ENCODE measurements at regions not wholly inside any gene's neighbourhood (a gene's known extent, or its start where the extent isn't known, plus 50 kb on each side); places are given as distances from the start of the nearest gene placed in this dataset.

DNA sequence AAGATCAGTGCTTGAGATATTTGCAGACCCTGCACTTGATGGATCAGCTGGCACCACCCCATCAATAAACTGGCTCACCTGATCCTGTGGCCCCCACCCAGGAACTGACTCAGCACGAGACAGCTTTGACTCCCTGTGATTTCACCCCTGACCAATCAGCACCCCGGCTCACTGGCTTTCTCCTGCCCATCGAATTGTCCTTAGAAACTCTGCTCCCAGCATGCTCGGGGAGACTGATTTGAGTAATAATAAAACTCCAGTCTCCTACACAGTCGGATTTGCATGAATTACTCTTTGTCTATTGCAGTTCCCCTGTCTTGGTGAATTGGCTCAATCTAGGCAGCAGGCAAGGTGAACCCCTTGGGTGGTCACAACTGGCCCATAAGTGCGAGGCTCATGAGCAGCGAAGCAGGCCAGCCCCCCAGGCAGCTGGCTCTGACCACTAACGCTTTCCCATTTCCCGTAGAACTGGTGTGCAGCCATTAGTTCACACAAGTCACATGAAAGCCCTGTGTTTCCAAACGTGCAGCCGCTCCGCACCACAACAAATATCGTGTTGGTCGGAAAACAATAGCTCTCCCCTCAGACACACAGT, 79.6 kb downstream of the RSPH3 start:
- DNase-seq (ENCODE audit: low spot score), result no peak
- in situ Hi-C loops (cut with MboI; ENCODE audit: low sequenced_read_pairs, unreplicated experiment), result no loop called here
- TF ChIP-seq, protein P1, sequence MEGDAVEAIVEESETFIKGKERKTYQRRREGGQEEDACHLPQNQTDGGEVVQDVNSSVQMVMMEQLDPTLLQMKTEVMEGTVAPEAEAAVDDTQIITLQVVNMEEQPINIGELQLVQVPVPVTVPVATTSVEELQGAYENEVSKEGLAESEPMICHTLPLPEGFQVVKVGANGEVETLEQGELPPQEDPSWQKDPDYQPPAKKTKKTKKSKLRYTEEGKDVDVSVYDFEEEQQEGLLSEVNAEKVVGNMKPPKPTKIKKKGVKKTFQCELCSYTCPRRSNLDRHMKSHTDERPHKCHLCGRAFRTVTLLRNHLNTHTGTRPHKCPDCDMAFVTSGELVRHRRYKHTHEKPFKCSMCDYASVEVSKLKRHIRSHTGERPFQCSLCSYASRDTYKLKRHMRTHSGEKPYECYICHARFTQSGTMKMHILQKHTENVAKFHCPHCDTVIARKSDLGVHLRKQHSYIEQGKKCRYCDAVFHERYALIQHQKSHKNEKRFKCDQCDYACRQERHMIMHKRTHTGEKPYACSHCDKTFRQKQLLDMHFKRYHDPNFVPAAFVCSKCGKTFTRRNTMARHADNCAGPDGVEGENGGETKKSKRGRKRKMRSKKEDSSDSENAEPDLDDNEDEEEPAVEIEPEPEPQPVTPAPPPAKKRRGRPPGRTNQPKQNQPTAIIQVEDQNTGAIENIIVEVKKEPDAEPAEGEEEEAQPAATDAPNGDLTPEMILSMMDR (IDR thresholded peaks at IDR 0.05; ENCODE audit: borderline replicate concordance, control extremely low read depth, extremely low read depth, insufficient read depth, missing control alignments), result no peak

DNA sequence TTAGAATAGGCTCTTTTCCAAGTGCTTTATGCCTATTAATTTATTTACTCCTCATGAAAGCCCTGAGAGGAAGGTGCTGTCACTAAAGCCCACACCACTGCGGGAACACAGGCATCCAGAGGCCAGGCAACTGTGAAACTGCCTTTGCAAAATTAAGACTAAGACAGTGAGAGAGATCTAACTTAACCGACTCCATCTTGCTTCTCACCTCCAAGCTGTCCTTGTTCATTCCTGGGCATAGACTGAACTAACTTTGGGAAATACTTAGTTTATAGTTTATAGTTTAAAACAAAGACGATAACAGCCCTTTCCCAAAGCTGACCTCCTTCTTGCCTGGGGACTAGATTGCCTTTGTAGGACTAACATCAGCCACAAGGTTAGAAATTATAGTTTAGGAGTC, 80.1 kb downstream of the RSPH3 start:
- in situ Hi-C loops (cut with MboI; ENCODE audit: low sequenced_read_pairs, unreplicated experiment), result no loop called here
- TF ChIP-seq, protein P1 (IDR thresholded peaks at IDR 0.05; ENCODE audit: borderline replicate concordance, control extremely low read depth, extremely low read depth, insufficient read depth, missing control alignments), result no peak
- no peak for DNase-seq (ENCODE audit: low spot score)

DNA sequence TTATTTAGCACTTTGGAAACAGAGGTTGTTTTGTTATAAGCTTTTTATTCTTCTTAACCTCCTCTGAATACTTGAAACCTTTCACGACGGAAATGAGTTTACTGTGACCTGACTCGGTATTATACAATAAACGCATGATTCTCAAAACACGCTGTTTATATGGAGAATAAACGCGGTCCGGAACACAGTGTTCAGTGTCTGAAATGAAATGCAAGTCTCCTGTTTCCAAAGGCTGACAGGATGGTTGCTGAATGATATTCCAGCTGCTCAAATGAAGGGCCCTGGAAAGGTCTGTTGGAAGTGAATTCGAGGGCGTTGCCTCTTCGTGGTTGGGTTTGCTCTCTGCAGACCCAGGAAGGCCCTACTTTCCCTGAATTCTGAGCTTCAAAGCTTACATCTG, 83.4 kb downstream of the RSPH3 start:
- no peak for DNase-seq (ENCODE audit: low spot score)
- in situ Hi-C loops (cut with MboI; ENCODE audit: low sequenced_read_pairs, unreplicated experiment), result no loop called here
- TF ChIP-seq, protein P1 (IDR thresholded peaks at IDR 0.05; ENCODE audit: borderline replicate concordance, control extremely low read depth, extremely low read depth, insufficient read depth, missing control alignments), result no peak

DNA sequence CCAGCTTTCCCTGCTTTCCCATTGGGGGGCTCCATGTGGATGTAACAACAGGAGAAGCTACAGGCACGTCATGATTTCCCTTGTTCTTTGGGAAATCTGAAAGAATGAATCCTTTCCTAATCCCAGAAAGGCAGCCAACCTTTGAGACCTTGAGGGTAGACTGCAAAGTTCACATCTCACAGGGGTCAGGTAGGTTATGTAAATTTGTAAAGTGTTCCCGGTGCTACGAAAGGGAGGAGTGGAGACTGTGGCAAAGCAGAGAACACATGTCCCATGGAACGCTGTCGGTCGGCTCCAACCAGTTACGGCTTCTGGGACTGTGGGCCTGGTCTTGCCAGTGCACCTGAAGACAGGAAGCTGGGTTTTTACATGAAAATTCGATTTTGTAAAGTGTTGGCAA, 85.1 kb downstream of the RSPH3 start:
- TF ChIP-seq, protein P1 (IDR thresholded peaks at IDR 0.05; ENCODE audit: borderline replicate concordance, control extremely low read depth, extremely low read depth, insufficient read depth, missing control alignments), result no peak
- in situ Hi-C loops (cut with MboI; ENCODE audit: low sequenced_read_pairs, unreplicated experiment), result no loop called here
- DNase-seq (ENCODE audit: low spot score), result no peak

DNA sequence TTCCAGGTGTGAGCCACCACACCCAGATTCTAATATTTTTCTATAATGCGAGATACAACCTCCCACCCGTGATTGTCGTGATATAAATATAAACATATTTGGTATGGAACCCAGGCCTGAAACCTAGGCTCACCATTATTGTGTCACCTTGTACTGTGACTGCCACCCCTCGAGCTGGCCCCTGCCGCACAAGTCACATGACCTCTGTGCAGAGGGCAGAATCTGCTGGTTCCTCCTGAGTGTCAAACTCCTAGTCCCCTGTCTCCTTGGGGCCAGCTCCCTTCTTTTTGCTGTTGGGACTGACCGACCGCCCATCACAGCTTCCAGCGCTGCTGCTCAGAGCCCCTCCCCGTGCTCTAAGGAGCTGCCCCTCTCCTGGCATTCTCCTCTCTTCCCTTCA, 86.4 kb downstream of the RSPH3 start:
- no peak for DNase-seq (ENCODE audit: low spot score)
- in situ Hi-C loops (cut with MboI; ENCODE audit: low sequenced_read_pairs, unreplicated experiment), result no loop called here
- TF ChIP-seq, protein P1 (IDR thresholded peaks at IDR 0.05; ENCODE audit: borderline replicate concordance, control extremely low read depth, extremely low read depth, insufficient read depth, missing control alignments), result no peak

DNA sequence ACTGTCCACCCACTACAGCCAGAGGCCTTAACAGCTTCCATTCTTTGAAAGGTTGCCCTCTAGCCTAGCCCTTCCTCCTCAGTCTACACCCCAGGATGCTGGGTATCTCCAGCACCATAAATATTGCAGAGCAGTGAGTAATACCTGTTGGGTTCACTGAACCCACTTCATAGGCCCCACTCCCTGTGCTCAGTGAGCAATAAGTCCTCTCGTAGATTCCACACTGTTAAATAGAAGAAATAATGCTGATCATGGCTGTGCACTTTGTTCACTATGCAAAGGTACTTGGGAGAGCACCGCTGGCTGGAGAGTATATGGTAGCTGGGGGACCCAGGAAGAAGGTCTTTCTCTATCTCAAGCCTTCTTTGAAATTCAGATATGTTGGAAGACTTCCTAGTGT, 87.3 kb downstream of the RSPH3 start:
- DNase-seq (ENCODE audit: low spot score), result no peak
- in situ Hi-C loops (cut with MboI; ENCODE audit: low sequenced_read_pairs, unreplicated experiment), result no loop called here
- TF ChIP-seq, protein P1 (IDR thresholded peaks at IDR 0.05; ENCODE audit: borderline replicate concordance, control extremely low read depth, extremely low read depth, insufficient read depth, missing control alignments), result no peak
